ENCODE measurements at regions not wholly inside any gene's neighbourhood (a gene's known extent, or its start where the extent isn't known, plus 50 kb on each side); places are given as distances from the start of the nearest gene placed in this dataset.
"Not testable (repeated sequence)": the region's sequence is repeated elsewhere in the genome, so short reads cannot be mapped to it uniquely, and the experiment has no call there.

GRCh38 chr2:41129988-41130387, 678.1 kb upstream of the SLC8A1 start:
- no peak for DNase-seq (ENCODE audit: extremely low read depth in 1 of 2, low read depth in 1 of 2)

- DNase-seq (ENCODE audit: extremely low read depth in 1 of 2, low read depth in 1 of 2): no peak
Measured at GRCh38 chr2:41137031-41137430, 685.1 kb upstream of the SLC8A1 start.

DNA sequence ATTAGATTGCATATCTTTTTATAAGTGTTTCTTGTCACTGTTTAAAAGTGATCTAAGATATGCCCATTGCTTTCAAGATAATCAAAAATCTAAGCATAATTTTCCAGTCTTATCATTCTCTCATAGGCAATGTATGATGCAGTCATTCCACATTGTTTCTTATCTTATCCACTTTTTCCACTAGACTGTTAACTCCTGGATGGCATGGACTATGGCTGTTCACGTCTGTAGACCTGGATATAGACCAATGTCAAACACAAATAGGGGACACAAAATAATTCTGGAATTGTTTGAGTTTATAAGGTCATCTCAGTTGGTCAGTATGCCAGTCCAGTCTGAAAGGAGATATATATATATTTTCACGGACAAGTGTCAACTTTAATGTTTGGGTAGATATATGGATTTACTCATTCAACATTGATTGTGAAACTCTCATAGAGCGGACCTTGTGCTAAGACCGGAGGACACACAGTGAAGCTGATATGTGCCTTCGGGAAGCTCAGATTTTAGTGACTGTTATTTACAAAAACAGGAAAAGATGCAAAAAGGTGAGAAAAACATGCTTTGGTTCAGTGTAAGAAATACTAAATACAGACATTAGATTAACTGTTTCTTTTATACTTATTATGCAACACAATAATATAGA, 689.4 kb upstream of the SLC8A1 start:
- no peak for DNase-seq (ENCODE audit: extremely low read depth in 1 of 2, low read depth in 1 of 2)

- DNase-seq (ENCODE audit: extremely low read depth in 1 of 2, low read depth in 1 of 2): no peak
Measured at GRCh38 chr2:41142478-41142877, 690.6 kb upstream of the SLC8A1 start.

DNA sequence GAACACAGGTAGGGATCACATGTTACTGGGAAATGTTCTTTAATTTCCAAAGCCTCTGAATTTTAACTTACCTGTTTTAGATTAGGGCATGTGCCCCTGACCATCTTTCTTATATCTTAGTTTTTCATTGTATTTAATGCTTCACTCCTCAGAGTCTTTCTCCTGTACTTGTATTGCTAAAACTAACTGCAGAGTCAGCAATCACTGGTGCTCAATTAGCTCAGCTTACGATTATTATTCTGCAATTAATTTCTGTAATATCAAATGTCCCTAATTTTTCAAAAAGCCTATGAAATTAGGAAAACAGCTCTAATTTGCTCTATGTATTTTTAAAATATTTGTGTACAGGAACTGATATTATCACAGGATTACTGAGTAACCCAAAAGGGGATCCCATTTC, 693.2 kb upstream of the SLC8A1 start:
- no peak for DNase-seq (ENCODE audit: extremely low read depth in 1 of 2, low read depth in 1 of 2)

DNA sequence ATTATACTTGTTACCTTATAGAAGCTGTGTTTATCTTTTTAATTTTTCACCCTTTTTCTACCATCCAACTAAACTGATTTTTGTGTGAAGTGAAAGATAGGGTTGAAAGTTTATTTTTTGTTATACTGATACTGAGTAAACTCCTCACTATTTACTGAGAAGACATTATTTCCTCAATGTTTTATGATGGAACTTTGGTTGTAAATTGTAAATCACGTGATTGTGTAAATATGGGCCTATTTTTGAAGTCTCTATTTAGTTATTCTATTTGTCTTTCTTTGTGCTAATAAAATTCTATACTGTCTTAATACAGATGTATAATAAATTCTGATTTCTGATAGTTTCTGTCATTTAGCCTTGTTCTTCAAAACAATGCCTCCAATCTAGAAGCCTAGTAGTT, 697.2 kb upstream of the SLC8A1 start:
- no peak for DNase-seq (ENCODE audit: extremely low read depth in 1 of 2, low read depth in 1 of 2)

DNA sequence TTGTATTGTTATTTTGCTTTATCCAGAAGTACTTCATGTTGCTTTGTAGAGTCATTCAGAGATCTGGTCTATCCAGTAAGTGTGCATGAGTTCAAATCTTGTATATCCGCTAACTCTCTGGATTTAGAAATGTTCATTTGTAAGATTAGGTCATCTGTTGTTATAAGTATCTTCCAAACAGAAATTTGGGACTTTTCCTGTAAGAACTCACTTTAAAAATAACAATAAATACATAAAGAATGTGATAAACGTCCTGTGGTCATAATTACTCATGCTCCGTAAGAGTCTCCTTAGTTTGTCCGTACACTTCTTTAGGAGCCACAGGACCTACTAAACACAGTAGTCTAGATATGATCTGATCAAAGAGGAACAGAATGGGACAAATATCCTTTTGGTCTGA, 699.9 kb upstream of the SLC8A1 start:
- DNase-seq (ENCODE audit: extremely low read depth in 1 of 2, low read depth in 1 of 2): no peak

GRCh38 chr2:41152318-41152717, 700.4 kb upstream of the SLC8A1 start:
- DNase-seq (ENCODE audit: extremely low read depth in 1 of 2, low read depth in 1 of 2): no peak

DNA sequence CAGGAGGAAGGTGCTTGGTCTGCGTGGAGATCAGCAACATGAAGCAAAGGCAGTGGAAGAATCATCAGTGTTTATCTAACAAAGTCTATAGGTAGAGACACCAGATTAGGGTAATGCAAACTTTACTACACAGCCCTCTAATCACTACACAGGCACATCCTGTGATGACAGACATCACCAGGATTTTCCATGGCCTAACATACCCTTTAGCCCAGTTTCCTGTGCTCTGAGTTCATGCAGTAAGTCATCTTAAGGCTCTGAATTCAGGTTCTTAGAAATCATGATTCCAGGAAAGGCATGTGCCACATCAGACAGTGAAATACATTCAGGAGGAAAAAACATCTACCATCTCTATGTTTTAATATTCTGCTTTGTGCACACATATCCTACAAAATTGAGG, 708.5 kb upstream of the SLC8A1 start:
- DNase-seq (ENCODE audit: extremely low read depth in 1 of 2, low read depth in 1 of 2): no peak

- DNase-seq (ENCODE audit: extremely low read depth in 1 of 2, low read depth in 1 of 2): no peak
Measured at GRCh38 chr2:41167014-41167413, 715.1 kb upstream of the SLC8A1 start.

DNA sequence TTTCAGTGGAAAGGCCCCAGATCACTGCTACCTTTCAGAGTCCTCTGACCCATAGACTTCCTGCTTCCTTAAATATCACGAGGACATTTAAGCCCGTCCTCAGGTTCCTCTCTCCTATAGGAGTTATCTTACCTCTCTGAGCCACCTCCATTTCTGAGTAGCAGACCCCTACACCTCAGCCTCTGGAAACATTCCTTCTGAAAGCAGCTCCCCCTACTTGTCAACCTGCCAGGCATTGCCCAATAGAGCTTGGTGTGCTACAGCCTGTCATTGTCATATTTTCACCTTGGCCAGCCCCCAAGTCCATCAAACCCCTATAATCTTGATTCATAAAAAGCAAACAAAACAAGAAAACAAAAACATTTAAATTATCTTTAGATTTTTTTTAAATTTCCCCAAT, 717.9 kb upstream of the SLC8A1 start:
- no peak for DNase-seq (ENCODE audit: extremely low read depth in 1 of 2, low read depth in 1 of 2)

DNA sequence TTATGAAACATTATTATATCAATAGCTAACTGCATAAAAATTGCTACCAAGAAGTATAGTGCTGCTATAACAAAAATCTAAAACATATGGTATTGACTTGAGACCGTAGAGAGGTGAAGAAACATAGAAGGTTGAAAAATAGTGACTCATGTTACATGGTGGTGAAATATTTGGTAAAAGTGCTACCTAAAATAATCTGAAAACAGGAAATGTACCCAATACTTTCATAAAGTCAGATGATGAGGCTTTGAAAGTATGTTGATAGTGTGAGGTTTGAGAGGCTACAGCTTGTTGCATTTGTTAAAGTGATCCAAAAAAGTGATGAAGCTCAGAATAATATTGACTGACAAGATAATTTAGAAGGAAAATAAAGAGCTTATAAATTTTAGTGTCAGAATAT, 718.7 kb upstream of the SLC8A1 start:
- no peak for DNase-seq (ENCODE audit: extremely low read depth in 1 of 2, low read depth in 1 of 2)

GRCh38 chr2:41180387-41180786, 728.5 kb upstream of the SLC8A1 start:
- no peak for DNase-seq (ENCODE audit: extremely low read depth in 1 of 2, low read depth in 1 of 2)

DNA sequence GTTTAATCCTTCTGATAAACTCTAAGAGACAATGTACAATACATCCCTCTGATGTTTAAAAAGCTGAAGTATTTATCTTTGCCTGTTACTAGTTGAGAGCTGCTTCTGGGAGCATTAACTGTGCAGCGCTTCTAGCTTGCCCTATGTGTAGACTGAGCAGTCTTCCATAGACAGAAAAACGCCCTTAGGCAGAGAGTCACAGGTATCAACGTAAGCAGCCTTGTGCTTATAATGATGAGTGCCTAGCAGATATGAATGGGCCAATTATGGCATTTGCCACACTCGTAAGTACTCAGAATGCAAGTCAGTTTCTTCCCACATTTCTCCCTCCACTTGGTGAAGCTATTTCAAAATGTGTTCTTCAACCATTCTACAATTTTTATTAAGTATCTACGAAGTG, 731.1 kb upstream of the SLC8A1 start:
- no peak for DNase-seq (ENCODE audit: extremely low read depth in 1 of 2, low read depth in 1 of 2)

DNA sequence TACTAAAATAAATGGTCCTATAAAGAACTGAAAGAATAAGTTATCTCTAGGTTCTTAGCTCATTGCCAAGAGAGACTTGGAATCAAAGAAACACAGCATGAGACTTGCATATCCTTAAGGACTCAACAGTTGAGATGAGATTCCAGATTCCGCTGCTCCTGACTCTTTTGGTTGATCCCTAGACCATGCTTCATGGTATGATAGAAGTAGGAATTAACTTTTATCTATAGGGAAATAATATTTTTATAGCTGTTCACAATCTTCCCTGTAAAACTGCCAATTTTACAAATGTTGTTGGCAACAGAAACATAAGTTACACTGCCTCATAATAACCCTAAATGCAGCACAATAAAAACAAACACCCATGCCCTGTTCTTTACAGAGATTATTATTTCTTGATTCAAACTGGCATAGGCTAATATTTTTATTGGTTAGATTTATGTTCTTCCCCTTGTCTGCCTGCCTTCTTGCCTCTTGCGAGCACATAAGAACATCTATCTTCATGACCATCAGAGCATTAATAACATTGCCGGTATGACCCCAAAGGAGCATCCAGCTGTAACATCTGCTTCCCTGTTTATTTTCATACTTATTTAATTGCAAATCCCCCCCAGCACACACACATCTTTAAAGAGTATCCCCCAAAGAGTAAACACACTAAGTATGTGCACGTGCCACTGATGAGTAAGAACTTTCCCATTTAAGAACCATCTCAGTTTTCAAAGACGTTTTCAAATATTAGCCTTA, 735.7 kb upstream of the SLC8A1 start:
- no peak for DNase-seq (ENCODE audit: extremely low read depth in 1 of 2, low read depth in 1 of 2)

DNA sequence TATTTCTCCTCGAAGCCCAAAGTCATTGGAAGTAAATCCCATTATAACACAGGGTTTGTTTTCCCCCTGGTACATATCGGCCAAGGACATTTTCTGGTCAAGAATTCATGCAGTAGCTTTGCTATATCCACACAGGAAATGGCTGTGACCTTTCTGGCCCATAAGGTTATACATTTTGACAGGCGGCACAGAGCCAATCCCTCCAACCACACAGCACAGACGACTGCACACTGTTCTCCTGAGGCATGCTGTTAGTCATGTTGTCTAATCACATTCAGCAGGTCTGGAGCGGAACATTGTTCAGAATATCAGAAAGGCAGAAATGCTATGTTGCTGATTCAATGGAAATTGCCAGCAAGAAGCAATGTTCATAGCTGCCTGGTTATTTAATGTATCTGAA, 742.3 kb upstream of the SLC8A1 start:
- no peak for DNase-seq (ENCODE audit: extremely low read depth in 1 of 2, low read depth in 1 of 2)

DNA sequence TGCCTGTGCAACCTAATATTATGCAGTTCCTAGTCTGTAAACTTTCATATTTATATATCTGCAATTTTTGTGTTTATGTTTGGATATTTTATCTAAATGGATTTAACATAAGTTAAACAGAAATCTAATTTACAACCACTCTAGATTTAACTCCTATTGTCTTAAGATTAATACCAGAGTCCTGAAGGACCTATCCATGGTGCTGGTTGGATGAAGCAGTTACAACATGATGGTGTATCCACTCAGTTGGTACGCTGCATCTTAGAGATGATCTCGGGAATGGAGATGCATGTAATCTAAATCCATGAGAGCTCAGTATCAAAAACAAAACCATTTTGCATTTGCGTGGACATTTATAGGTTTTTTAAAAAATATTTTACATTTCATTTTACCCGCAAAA, 745.9 kb upstream of the SLC8A1 start:
- no peak for DNase-seq (ENCODE audit: extremely low read depth in 1 of 2, low read depth in 1 of 2)

GRCh38 chr2:41199334-41199733, 747.4 kb upstream of the SLC8A1 start:
- no peak for DNase-seq (ENCODE audit: extremely low read depth in 1 of 2, low read depth in 1 of 2)

DNA sequence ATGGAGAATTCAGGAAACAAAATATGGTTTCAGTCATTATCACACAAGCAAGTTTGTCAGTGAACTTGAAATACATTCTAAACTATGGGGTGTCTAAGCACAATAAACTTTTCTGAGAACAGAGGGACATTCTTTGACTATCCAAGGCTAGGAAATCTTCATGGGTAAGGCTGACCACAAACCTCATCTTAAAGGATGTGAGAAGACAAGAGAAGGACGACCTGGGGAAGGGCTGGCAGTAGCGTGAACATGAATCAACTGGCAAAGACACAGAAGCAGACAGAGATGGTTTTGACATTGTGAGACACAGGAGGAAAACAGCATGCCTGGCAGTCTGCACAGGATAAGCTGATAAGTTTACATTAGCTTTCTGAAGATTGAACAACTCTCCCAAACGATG, 752.4 kb upstream of the SLC8A1 start:
- no peak for DNase-seq (ENCODE audit: extremely low read depth in 1 of 2, low read depth in 1 of 2)

- DNase-seq (ENCODE audit: extremely low read depth in 1 of 2, low read depth in 1 of 2): no peak
Measured at GRCh38 chr2:41206004-41206403, 754.1 kb upstream of the SLC8A1 start.

- no peak for DNase-seq (ENCODE audit: extremely low read depth in 1 of 2, low read depth in 1 of 2)
Measured at GRCh38 chr2:41207578-41207977, 755.7 kb upstream of the SLC8A1 start.

- not testable (repeated sequence) for DNase-seq (ENCODE audit: extremely low read depth in 1 of 2, low read depth in 1 of 2)
Measured at GRCh38 chr2:41210030-41210429, 758.1 kb upstream of the SLC8A1 start.

GRCh38 chr2:41216978-41217377, 765.1 kb upstream of the SLC8A1 start:
- no peak for DNase-seq (ENCODE audit: extremely low read depth in 1 of 2, low read depth in 1 of 2)
